ENCODE measurements at regions not wholly inside any gene's neighbourhood (a gene's known extent, or its start where the extent isn't known, plus 50 kb on each side); places are given as distances from the start of the nearest gene placed in this dataset.

DNA sequence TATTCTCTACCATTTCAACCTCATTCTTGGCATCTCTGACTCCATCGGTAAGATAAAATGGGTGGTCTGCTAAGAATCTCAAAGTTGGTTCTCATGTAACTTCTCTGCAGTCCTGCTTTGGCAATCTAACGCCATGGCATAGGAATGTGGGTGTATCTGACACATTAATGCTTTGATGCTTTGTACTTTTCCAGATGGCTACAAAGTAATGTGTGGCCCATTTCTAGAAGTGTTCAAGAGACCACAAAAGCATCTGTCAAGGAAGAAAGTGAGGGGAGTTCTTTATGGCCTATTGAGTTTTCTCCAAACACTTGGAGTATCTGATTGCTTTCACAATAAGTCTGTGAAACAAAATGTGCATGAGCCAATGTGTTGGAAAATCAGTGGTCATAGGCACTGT is 339.9 kb upstream of the TGFBR2 start:
- no peaks in the 10 kb centered on the region for H3K4me1 Mint-ChIP-seq (ENCODE audit: low read depth)

DNA sequence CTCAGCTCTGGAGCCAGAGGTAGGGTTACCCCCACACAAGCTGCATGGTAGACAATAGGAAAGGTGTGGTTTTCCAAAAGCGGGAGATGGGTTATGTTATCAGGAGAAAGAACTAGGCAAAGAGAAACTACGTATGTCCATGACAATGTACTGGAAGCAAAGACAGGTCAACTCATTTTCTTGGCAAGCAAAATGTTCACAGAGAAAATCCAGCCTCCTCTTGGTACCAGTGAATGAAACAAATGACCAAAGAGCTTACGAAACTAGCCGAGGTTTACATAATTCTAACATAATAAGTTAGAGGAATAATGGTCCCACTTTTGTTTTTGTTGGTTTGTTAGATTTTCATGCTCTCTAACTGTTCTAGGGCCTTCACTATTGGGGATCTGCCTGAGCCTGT is 338.1 kb upstream of the TGFBR2 start:
- no peaks in the 10 kb centered on the region for H3K36me3 Mint-ChIP-seq (ENCODE audit: insufficient read depth)
- no peaks in the 10 kb centered on the region for H3K4me1 Mint-ChIP-seq (ENCODE audit: low read depth)
- H3K27me3 Mint-ChIP-seq = no peaks in the 10 kb centered on the region
- DNase-seq (ENCODE audit: low spot score, unreplicated experiment) = no peak
- no peak overlapping the region for H3K27ac Mint-ChIP-seq
- peaks cover 11% of the 10 kb centered on the region for H3K9me3 Mint-ChIP-seq (ENCODE audit: low read depth)
- no peak overlapping the region for H3K4me3 Mint-ChIP-seq (ENCODE audit: low read depth)
- TF ChIP-seq, protein P1, sequence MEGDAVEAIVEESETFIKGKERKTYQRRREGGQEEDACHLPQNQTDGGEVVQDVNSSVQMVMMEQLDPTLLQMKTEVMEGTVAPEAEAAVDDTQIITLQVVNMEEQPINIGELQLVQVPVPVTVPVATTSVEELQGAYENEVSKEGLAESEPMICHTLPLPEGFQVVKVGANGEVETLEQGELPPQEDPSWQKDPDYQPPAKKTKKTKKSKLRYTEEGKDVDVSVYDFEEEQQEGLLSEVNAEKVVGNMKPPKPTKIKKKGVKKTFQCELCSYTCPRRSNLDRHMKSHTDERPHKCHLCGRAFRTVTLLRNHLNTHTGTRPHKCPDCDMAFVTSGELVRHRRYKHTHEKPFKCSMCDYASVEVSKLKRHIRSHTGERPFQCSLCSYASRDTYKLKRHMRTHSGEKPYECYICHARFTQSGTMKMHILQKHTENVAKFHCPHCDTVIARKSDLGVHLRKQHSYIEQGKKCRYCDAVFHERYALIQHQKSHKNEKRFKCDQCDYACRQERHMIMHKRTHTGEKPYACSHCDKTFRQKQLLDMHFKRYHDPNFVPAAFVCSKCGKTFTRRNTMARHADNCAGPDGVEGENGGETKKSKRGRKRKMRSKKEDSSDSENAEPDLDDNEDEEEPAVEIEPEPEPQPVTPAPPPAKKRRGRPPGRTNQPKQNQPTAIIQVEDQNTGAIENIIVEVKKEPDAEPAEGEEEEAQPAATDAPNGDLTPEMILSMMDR (IDR thresholded peaks at IDR 0.05; ENCODE audit: unreplicated experiment) = no peak

More for the DNA sequence above, 339.9 kb upstream of the TGFBR2 start:
- peaks cover 11% of the 10 kb centered on the region for H3K9me3 Mint-ChIP-seq (ENCODE audit: low read depth)
- no peak overlapping the region for H3K27ac Mint-ChIP-seq
- TF ChIP-seq, protein P1 (IDR thresholded peaks at IDR 0.05; ENCODE audit: unreplicated experiment) = no peak
- DNase-seq (ENCODE audit: low spot score, unreplicated experiment) = no peak
- H3K27me3 Mint-ChIP-seq = no peaks in the 10 kb centered on the region
- no peaks in the 10 kb centered on the region for H3K36me3 Mint-ChIP-seq (ENCODE audit: insufficient read depth)
- no peak overlapping the region for H3K4me3 Mint-ChIP-seq (ENCODE audit: low read depth)

DNA sequence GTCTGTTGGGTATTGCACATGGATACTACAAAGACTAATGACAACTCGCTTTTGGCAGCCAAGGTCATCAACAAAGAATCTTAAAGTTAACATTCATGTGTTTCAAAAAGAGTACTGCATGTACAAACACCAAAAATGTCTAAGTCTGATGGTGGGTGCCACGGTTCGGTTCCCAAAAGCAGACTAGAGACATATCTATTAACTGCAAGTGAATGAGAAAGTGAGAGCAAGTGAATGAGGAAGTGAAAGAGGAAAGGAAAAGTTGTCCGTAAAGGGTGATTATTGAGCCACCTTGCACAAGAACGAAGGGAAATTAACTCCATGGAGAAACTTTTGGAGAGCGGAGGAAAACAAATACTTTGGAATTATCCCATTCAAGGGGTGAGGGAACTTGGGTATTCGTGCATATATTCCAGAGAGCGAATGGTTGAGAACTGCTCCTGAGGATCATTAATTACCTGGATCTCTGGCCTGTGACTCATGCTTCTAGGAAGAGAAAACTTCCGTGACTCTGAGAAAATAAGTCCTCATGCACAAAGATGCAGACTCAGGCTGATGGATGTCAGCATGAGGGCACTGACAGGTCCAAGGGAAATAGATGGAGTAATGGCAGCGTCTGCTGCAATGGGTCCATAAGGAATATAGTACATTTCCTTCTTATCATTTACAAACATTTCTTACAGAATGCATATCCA is 336.5 kb upstream of the TGFBR2 start:
- DNase-seq (ENCODE audit: low spot score, unreplicated experiment) = no peak
- H3K9me3 Mint-ChIP-seq (ENCODE audit: low read depth) = peaks cover 3% of the 10 kb centered on the region
- H3K4me1 Mint-ChIP-seq (ENCODE audit: low read depth) = no peaks in the 10 kb centered on the region
- TF ChIP-seq, protein P1 (IDR thresholded peaks at IDR 0.05; ENCODE audit: unreplicated experiment) = no peak
- H3K4me3 Mint-ChIP-seq (ENCODE audit: low read depth) = no peak overlapping the region
- no peaks in the 10 kb centered on the region for H3K36me3 Mint-ChIP-seq (ENCODE audit: insufficient read depth)
- H3K27me3 Mint-ChIP-seq = no peaks in the 10 kb centered on the region
- no peak overlapping the region for H3K27ac Mint-ChIP-seq

DNA sequence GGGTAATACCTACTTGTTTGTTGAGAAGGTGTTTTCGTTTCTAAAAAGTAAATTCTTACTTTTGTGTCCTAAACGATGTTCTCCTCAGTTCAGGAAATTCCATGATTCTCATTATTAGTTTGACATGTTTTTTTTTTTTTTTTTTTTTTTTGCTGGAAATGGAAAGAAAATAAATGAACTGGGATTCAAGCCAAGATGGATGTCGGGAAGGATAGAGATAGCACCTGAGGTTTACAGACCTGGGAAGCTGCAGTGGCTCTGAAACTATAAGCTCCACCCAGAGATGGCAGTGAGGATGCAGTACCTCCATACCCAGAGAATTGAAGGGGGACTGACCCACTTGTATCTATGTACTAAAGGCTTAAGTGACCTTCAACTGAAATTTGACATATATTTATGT is 334.6 kb upstream of the TGFBR2 start:
- H3K27ac Mint-ChIP-seq = no peak overlapping the region
- TF ChIP-seq, protein P1 (IDR thresholded peaks at IDR 0.05; ENCODE audit: unreplicated experiment) = no peak
- H3K36me3 Mint-ChIP-seq (ENCODE audit: insufficient read depth) = no peaks in the 10 kb centered on the region
- H3K4me3 Mint-ChIP-seq (ENCODE audit: low read depth) = no peak overlapping the region
- no peaks in the 10 kb centered on the region for H3K27me3 Mint-ChIP-seq
- H3K4me1 Mint-ChIP-seq (ENCODE audit: low read depth) = no peaks in the 10 kb centered on the region
- H3K9me3 Mint-ChIP-seq (ENCODE audit: low read depth) = peaks cover 2% of the 10 kb centered on the region
- DNase-seq (ENCODE audit: low spot score, unreplicated experiment) = no peak

DNA sequence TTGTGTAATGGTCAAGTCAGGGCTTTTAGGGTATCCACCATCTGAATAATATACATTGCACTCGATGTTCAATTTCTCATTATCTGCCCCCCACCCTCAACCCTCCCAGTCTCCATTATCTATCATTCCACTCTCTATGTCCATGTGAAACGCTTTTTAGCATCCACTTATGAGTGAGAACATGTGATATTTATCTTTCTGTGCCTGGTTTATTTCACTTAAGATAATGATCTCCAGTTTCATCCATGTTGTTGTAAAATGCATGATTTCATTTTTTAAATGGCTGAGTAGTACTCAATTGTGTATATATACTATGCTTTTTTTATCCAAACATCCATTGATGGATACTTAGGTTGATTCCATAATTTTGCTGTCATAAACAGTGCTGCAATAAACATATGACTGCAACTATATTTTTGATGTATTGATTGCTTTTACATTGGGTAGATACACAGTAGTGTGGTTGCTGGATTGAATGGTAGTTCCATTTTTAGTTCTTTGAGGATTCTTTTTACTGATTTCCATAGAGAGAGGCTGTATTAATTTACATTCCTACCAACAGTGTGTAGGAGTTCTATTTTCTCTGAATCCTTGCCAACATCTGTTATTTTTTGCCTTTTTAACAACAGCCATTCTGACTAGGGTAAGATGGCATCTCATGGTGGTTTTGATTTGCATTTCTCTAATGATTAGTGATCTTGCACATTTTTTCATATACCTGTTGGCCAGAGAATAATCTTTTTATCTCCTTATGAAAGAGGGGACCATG is 332.9 kb upstream of the TGFBR2 start:
- no peak overlapping the region for H3K27ac Mint-ChIP-seq
- H3K4me1 Mint-ChIP-seq (ENCODE audit: low read depth) = no peaks in the 10 kb centered on the region
- H3K4me3 Mint-ChIP-seq (ENCODE audit: low read depth) = no peak overlapping the region
- TF ChIP-seq, protein P1 (IDR thresholded peaks at IDR 0.05; ENCODE audit: unreplicated experiment) = no peak
- no peaks in the 10 kb centered on the region for H3K36me3 Mint-ChIP-seq (ENCODE audit: insufficient read depth)
- peaks cover 9% of the 10 kb centered on the region for H3K9me3 Mint-ChIP-seq (ENCODE audit: low read depth)
- no peaks in the 10 kb centered on the region for H3K27me3 Mint-ChIP-seq
- no peak for DNase-seq (ENCODE audit: low spot score, unreplicated experiment)
